ENCODE measurements at regions not wholly inside any gene's neighbourhood (a gene's known extent, or its start where the extent isn't known, plus 50 kb on each side); places are given as distances from the start of the nearest gene placed in this dataset.

DNA sequence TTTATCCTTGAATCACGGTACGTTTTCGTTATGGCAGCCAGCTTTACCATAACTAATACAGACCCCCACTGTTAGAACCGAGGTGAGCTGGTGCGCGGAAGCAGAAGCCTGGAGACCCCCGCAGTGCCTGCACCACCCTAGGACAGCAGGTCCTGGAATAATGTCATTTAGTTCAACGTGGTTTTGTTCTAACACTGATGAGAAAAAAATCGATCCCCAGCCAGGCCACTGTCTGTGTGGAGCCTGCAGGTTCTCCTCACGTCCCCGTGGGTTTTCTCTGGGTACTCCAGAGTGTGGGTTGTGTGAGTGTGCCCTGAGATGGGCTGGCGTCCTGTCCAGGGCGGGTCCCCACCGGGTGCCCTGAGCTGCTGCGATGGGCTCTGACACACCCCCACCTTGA is 69.9 kb upstream of the ST3GAL5 start:
- Mint-ChIP-seq H3K27ac (no peak overlapping the region), H3K4me3 (no peak overlapping the region), H3K9me3 (peaks cover 33% of the 10 kb centered on the region), H3K4me1 (peaks cover 14% of the 10 kb centered on the region), H3K27me3 (ENCODE audit: insufficient read depth, low read depth, poor library complexity) (peaks cover 7% of the 10 kb centered on the region), H3K36me3 (ENCODE audit: low read depth) (peaks cover 19% of the 10 kb centered on the region)
- no peaks in the 10 kb centered on the region for H4K20me1 ChIP-seq (replicated peaks; ENCODE audit: insufficient read depth)
- peaks cover 4% of the 10 kb centered on the region; the same call in 1 of the 2 replicates for H3K9me2 ChIP-seq (ENCODE audit: insufficient read depth)
- H3K79me2 ChIP-seq (replicated peaks; ENCODE audit: insufficient read depth): no peaks in the 10 kb centered on the region
- no peak overlapping the region for H3K4me3 ChIP-seq
- H2AFZ ChIP-seq: 0 out of 2 replicates have a peak overlapping the region, but pooled peaks have one; percentile 14
- no peak for TF ChIP-seq NANOG (IDR thresholded peaks at IDR 0.05; ENCODE audit: borderline replicate concordance)
- no peak for TF ChIP-seq POLR2AphosphoS5 (IDR thresholded peaks at IDR 0.05; ENCODE audit: low read depth)
- TF ChIP-seq, protein P1, sequence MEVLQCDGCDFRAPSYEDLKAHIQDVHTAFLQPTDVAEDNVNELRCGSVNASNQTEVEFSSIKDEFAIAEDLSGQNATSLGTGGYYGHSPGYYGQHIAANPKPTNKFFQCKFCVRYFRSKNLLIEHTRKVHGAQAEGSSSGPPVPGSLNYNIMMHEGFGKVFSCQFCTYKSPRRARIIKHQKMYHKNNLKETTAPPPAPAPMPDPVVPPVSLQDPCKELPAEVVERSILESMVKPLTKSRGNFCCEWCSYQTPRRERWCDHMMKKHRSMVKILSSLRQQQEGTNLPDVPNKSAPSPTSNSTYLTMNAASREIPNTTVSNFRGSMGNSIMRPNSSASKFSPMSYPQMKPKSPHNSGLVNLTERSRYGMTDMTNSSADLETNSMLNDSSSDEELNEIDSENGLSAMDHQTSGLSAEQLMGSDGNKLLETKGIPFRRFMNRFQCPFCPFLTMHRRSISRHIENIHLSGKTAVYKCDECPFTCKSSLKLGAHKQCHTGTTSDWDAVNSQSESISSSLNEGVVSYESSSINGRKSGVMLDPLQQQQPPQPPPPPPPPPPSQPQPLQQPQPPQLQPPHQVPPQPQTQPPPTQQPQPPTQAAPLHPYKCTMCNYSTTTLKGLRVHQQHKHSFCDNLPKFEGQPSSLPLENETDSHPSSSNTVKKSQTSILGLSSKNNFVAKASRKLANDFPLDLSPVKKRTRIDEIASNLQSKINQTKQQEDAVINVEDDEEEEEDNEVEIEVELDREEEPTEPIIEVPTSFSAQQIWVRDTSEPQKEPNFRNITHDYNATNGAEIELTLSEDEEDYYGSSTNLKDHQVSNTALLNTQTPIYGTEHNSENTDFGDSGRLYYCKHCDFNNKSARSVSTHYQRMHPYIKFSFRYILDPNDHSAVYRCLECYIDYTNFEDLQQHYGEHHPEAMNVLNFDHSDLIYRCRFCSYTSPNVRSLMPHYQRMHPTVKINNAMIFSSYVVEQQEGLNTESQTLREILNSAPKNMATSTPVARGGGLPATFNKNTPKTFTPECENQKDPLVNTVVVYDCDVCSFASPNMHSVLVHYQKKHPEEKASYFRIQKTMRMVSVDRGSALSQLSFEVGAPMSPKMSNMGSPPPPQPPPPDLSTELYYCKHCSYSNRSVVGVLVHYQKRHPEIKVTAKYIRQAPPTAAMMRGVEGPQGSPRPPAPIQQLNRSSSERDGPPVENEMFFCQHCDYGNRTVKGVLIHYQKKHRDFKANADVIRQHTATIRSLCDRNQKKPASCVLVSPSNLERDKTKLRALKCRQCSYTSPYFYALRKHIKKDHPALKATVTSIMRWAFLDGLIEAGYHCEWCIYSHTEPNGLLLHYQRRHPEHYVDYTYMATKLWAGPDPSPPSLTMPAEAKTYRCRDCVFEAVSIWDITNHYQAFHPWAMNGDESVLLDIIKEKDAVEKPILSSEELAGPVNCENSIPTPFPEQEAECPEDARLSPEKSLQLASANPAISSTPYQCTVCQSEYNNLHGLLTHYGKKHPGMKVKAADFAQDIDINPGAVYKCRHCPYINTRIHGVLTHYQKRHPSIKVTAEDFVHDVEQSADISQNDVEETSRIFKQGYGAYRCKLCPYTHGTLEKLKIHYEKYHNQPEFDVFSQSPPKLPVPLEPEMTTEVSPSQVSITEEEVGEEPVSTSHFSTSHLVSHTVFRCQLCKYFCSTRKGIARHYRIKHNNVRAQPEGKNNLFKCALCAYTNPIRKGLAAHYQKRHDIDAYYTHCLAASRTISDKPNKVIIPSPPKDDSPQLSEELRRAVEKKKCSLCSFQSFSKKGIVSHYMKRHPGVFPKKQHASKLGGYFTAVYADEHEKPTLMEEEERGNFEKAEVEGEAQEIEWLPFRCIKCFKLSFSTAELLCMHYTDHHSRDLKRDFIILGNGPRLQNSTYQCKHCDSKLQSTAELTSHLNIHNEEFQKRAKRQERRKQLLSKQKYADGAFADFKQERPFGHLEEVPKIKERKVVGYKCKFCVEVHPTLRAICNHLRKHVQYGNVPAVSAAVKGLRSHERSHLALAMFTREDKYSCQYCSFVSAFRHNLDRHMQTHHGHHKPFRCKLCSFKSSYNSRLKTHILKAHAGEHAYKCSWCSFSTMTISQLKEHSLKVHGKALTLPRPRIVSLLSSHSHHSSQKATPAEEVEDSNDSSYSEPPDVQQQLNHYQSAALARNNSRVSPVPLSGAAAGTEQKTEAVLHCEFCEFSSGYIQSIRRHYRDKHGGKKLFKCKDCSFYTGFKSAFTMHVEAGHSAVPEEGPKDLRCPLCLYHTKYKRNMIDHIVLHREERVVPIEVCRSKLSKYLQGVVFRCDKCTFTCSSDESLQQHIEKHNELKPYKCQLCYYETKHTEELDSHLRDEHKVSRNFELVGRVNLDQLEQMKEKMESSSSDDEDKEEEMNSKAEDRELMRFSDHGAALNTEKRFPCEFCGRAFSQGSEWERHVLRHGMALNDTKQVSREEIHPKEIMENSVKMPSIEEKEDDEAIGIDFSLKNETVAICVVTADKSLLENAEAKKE (CRISPR knock-in tag; IDR thresholded peaks at IDR 0.05): no peak
- TF ChIP-seq, protein P2, sequence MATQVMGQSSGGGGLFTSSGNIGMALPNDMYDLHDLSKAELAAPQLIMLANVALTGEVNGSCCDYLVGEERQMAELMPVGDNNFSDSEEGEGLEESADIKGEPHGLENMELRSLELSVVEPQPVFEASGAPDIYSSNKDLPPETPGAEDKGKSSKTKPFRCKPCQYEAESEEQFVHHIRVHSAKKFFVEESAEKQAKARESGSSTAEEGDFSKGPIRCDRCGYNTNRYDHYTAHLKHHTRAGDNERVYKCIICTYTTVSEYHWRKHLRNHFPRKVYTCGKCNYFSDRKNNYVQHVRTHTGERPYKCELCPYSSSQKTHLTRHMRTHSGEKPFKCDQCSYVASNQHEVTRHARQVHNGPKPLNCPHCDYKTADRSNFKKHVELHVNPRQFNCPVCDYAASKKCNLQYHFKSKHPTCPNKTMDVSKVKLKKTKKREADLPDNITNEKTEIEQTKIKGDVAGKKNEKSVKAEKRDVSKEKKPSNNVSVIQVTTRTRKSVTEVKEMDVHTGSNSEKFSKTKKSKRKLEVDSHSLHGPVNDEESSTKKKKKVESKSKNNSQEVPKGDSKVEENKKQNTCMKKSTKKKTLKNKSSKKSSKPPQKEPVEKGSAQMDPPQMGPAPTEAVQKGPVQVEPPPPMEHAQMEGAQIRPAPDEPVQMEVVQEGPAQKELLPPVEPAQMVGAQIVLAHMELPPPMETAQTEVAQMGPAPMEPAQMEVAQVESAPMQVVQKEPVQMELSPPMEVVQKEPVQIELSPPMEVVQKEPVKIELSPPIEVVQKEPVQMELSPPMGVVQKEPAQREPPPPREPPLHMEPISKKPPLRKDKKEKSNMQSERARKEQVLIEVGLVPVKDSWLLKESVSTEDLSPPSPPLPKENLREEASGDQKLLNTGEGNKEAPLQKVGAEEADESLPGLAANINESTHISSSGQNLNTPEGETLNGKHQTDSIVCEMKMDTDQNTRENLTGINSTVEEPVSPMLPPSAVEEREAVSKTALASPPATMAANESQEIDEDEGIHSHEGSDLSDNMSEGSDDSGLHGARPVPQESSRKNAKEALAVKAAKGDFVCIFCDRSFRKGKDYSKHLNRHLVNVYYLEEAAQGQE (IDR thresholded peaks at IDR 0.05; ENCODE audit: unreplicated experiment): no peak
- no peak for ATAC-seq
- no peak for DNase-seq (ENCODE audit: low spot score)
- H3K27me3 ChIP-seq (ENCODE audit: insufficient read depth): no peaks in the 10 kb centered on the region
- peaks cover 4% of the 10 kb centered on the region; the same call in 1 of the 2 replicates for H3K36me3 ChIP-seq (ENCODE audit: insufficient read depth)
- no peak overlapping the region for H3K27ac ChIP-seq (ENCODE audit: low read depth)
- H3K4me1 ChIP-seq (ENCODE audit: insufficient read depth): peaks cover 17% of the 10 kb centered on the region
- no peaks in the 10 kb centered on the region for H3F3A ChIP-seq (replicated peaks; ENCODE audit: low read depth)
- no peak overlapping the region for H3K4me2 ChIP-seq
